ENCODE measurements at regions not wholly inside any gene's neighbourhood (a gene's known extent, or its start where the extent isn't known, plus 50 kb on each side); places are given as distances from the start of the nearest gene placed in this dataset.
"Not testable (repeated sequence)": the region's sequence is repeated elsewhere in the genome, so short reads cannot be mapped to it uniquely, and the experiment has no call there.

DNA sequence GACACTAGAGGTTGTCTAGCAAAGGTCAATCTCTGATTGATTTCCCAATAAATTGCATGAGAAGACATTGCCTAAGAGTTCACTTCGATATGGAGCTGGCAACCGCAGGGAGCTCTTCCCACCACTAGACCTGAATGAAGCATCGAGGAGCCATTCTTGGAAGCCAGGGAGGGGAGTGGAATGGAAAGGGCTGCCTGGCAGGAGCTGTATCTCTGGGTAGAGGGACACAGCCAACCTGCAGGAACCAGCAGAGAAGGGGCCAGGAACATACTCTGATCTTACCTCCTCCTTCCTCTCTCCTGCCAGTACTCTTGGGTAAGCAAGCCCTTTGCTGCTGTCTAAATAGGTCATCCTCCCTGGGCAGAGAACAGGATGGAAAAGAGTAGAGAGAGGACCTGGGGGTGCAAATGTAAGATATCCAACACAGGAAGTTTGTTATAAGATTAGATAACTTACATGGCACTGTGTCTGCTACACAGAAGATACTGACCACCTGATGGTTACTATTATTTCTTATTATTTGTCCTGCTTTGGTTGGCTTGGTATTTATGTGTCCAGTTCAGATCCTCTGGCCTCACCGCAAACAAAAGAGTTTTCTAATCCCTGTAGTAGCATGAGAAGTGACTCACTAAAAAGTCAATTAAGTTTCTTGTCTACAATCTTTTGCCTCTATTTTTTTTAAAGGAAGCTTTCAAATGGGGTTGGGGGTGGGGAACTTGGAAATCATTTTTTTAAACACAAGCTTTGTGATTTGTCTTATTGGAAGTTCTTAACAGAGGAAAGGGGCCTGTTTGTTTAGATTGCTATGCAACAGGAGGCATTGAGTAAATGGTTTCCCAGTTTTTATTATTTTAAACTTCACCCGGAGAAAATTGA is 156.7 kb upstream of the TSC22D2 start:
- FAIRE-seq (no peak), DNase-seq (ENCODE audit: extremely low spot score, insufficient read length, low read depth) (no peak)

DNA sequence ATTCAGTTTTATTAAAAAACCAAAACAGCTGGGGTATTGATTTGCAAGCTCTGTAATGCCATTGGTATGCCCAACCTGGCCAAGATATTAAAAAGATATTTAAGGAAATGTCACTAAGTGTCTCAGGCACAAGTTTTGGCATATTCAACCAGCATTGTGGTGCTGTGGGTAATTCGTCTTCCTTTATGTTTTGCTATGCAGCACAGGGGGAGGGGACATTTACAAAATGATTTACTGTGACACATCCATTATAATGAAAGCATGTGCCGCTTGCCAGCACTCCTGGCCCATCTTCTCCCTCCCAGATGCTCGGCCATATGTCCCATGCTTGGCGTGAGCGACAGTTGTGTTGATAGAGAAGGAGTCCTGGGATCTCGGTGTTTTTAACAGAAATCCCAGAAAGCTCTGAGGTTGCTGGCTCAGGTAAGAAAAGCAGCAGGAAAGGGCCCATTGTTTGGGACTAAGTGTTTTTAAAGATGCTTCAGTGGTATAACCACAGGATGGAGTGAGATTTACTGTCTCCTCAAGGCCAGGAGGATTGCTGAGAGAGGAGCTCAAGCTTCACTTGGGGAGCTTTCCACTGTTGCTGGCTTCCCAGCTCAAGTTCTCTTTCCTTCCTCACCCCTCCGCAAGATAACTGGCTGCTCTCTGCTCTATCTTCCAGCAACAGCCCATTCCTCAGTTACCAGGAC is 158.2 kb upstream of the TSC22D2 start:
- no peak for FAIRE-seq
- no peak for DNase-seq (ENCODE audit: extremely low spot score, insufficient read length, low read depth)

DNA sequence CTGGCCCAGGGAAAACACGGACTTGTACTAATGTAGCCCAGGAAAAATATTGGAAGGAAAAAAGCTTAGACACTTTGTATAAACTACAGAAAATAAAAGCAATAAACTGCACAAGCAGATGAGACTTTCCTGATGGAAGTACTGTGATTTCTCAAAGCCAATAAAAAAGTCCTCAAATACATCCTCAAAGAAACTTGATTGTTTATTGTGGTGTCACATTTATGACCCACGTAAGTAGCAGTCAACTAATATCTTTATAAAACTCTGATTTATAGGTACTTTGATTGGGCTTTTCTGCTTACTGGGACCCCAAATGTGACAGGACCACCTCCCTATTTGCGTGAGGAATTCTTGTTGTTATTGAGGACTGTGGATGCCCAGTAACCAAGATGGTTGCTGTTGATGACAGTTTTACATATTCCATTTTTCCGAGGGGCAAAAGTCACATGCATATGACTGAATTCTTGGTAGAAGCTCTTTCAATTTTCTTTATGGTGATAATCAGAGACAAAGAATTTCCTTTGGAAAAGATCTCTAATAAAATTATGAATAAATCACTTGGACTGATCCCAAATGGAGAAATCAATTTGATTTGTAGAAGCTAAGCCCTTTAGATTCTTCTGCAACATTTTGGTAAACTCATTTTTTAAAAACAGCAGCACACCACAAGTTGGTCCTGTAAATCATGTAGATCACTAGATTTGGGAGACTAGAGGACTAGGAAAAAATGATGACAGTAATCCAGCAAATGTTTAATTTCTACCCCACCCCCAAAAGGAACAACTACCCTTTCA is 159.0 kb upstream of the TSC22D2 start:
- DNase-seq (ENCODE audit: extremely low spot score, insufficient read length, low read depth) (no peak), FAIRE-seq (no peak)

DNA sequence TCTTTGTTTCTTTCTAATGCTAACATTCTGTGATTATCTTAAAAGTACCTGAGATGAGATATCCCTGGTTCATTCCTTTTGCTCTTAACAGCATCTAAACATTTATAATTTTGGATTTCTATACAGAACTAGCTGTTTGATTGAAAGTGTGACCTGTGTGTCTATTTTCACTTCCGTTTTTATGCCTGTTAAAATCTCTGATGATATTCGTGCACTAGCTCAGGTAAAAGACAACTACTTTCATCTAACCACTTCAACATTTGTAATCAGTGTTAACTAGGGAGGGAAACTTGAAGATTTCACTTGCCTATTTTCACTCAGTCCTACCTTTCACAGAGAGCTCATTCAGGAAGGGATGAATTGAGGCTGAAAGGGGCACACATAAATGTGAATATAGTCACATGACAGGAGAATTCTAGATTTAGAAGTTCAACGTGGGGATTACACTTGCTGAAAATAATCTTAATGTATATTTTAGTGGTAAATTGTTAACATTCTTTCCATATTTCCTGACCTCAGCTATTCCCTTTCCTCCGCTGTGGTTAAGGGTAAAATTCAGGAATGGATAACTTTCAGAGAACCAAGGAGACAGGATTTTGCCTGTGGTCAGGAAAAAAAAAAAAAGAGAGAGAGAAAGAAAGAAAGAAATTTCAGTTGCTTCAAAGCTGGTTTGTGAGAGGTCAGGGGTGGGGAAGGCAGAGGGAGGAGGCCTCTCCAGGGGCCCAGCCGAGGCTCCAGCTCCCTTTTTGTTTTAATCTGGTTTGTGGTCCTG is 159.8 kb upstream of the TSC22D2 start:
- DNase-seq (ENCODE audit: extremely low spot score, insufficient read length, low read depth): no peak

DNA sequence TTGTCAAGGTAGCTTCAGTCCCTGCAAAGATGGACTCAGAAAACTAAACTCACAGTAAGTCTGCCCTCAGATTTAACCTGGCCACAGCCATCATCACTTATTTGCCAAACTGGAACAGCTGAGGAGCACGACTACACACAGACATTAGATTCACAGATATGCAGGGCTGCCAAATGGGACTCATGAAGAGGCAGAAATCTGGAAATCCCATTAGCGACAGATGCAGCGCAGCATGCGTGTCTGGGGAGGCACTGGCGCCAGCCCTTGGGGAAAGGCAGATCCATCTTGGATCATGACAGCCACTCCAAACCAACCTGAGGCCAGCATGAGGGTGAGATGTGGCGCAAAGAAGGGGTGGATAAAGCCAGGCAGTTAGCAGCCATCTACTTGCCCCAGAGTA is 160.7 kb upstream of the TSC22D2 start:
- DNase-seq (ENCODE audit: extremely low spot score, insufficient read length, low read depth): no peak
- no peak for FAIRE-seq

More for the DNA sequence above, 159.8 kb upstream of the TSC22D2 start:
- no peak for FAIRE-seq

DNA sequence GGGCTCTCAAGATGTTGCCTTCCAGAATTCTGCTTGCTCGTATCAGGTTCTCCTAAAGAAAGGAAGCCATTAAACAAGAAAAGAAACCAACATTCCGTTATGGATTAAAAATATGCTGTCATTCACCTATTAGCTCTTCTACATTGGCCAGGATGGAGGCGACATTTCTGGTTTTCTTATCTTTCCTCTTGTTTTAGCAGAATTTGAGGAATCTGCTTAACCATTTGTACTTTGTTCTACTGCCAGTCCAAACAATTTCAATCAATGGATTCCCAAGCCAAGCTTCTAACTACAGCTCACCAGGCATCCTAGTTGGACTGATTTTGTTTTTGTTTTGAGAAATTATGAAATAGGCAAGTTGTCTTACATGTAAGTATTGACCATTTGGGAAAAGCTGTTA is 164.6 kb upstream of the TSC22D2 start:
- DNase-seq (ENCODE audit: extremely low spot score, insufficient read length, low read depth) (no peak), FAIRE-seq (no peak)

DNA sequence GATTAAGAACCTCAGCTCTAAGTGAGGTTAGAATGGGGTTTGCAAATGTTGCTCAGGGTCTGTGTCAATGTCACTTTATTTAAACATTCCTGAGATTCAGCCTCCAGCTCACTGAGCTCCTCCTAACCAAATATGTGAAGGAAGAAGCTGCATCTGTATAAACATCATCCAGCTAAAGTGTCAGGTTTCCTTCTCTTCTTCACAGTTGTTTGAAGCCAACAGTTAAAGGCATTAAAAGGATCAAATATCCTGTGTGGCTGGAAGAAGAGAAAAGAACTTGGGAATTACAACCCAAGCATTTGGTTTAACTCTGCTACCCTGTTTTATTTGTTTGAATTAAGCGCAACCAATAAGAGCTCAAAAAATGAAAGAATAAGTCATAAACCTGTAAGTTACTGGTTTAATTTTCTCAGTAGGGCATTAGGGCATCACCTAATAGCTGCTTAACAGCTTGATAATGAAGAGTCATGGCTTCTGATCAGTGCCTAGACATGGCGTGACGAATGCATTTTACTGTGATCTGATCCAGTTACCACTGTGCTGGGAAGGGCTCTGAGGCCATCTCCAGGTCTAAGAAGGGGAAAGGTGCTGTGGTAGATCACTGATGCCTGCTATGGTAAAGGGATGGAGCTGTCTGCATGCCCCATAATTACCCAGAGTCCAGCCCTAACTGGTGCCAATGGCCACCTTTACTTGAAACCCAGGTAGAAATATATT is 165.7 kb upstream of the TSC22D2 start:
- no peak for DNase-seq (ENCODE audit: extremely low spot score, insufficient read length, low read depth)
- no peak for FAIRE-seq

DNA sequence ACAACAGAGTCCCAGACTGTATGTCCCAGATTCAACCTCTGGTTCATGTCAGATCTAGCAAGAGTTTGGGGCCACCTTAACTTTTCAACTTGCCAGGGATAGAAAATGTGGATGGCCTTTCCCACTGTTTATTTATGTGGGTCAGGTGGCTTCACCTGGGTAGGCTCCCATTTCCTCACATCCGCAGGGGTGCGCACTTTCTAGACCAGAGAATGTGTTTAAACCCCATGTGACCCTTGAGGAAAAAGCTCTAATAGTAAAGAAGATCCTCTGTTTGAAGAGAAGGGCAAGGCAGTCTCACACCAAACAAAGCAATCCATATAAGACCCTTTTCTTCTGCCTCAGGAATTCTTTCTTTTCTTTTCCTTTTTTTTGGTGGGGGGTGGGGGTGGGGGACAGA is 167.2 kb upstream of the TSC22D2 start:
- FAIRE-seq: no peak
- no peak for DNase-seq (ENCODE audit: extremely low spot score, insufficient read length, low read depth)

DNA sequence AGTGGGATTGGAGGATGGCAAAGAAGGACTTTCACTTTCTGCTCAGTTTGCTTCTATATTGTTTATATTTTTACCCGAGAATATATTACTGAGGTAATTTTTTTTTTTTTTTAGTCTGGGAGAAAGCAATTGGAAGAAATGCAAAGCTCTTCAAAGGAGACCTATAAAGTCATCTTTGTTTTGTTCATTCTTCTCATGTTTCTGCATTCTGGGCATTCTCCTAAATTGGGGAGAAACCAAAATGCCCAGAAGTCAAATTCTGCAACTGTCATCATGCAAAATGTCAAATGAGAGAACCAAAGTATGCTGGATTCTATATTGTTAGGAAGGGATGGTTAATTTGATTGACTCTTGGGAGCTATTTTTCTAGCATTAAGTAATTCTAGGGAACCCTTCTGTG is 168.3 kb upstream of the TSC22D2 start:
- DNase-seq (ENCODE audit: extremely low spot score, insufficient read length, low read depth): no peak
- no peak for FAIRE-seq

DNA sequence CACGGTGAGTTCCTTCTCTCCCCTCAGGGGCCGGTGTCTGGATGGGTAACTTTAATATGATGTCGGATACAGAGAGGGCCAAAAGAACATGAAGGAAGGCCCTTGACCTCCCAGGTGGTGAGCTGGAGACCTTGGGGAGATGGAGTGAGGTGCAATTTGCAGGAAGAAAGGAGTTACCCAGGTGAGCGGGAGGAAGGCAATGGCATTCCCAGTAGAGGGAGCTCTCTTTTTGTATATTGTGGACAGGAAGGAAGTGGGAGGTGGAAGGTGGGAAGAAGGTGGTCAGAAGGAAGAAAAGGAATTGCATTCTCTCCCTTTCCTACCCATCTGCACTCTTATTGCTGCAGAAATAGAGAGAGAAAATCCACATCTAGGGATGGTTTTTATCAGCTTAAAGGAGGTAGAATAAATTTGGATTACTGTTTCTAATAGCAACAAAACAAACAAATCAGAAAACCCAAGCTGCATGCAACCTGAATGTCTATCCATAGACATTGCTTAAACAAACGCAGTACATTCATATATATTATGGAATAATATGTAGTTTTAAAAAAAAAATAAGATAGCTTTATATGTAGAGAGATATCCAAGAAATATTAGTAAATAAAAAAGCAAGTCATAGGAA is 169.0 kb upstream of the TSC22D2 start:
- FAIRE-seq (no peak), DNase-seq (ENCODE audit: extremely low spot score, insufficient read length, low read depth) (no peak)

DNA sequence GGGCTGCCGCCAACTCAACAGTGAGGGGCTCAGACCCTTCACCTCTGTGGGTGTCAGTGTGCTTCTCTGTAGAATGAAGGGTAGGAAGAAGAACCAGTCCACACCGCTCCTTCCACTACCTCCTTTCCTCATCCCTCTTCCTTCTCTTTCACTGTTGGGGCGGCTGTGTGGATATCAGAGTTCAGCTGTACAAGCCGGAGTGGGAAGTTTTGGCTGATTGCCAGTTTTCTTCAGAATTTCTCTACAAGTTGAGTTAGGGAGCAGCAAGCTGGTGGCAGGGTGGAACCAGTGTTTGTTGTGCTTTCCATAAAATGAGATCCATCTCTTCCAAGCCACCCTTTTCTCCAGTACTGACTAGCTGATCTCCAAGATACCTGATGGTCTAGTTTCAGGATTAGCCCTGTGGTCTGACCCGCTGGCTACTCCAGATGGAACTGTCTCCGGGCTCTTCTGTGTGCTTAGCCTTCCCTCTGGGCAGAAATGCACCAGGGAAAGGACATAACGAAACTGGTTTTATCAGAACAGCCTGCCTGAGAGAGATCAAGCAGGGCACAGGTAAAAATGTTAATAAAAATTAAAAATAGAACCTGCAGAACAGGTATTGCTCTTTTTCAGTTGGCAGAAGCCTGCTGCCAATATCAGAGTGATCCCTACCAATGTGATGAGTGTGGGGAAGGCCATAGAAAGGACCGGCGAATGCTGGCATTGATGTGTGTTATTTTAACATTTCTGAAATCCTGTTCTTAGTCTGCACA is 169.9 kb upstream of the TSC22D2 start:
- FAIRE-seq: no peak
- no peak for DNase-seq (ENCODE audit: extremely low spot score, insufficient read length, low read depth)

DNA sequence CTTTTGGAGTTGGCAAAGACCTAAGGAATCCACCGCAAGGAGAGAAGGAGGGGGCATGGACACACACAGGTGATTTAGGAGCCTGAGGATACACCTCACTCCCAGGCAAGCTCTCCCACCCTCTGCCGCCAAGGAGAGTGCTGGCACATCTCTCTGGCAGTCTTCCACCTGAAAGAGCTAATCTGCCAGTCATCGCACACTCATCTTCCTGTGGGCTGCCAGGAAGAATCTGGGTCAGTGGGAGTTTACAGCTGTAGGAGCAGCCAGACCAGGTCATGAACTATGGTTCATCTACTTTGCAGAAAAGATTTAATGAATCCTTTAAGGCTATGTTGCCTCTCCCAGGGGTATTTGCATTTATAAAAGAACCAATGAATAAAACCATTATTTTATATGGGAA is 170.6 kb upstream of the TSC22D2 start:
- no peak for DNase-seq (ENCODE audit: extremely low spot score, insufficient read length, low read depth)
- FAIRE-seq: no peak

DNA sequence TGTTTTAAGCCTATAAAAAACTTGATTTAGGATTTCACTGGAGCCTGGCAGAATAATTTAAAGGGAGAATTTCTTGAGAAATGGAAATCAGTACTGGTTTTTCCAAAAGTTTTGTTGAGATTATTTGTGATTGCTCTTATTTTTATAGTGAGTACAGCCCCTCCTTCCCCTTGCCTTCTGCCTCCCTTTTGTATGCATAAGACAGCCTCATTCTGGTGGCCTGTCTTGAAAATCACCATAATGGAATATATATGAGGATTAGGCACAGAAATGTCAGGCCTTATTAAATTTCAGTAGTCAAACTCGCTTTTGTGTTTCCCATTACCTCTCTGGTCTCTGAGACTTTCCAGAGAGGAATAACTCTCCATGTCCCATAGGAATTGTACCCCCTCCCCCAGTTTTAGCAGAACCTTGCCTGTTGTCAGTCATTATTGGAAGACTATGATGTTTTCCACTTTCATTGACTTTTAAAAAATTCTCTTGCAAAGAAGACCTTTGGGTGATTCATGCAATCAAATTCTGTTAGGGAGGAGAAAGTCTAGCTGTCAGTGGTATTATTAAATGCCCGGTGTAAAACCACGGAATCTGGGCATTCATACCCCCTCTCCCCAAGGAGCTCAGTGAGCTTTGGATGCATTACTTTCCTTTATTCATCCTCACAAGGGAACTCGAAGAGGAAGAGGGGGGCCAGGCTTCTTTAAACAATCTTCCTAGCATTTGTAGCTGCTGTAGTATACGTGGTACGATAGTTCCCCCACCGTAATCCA is 171.6 kb upstream of the TSC22D2 start:
- FAIRE-seq: no peak
- no peak for DNase-seq (ENCODE audit: extremely low spot score, insufficient read length, low read depth)

DNA sequence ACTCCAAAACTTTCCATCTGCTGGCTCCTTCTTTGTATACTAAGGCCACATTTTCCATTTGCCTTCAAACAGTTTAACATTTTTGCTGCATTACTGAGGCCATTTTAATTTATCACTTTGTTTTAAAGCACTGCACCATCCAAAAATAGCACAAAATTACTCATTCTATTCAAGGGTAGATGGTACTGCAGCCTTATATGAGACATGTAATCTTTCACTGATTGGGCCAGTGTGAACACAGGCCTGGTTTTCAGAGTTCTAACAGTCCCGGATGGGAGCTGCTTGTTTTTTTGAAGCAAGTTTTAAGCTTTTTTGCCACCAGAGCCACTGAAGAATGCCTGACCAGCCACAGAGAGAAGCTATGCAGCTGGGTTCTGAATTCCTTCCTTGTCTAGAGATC is 172.3 kb upstream of the TSC22D2 start:
- FAIRE-seq (no peak), DNase-seq (ENCODE audit: extremely low spot score, insufficient read length, low read depth) (no peak)

DNA sequence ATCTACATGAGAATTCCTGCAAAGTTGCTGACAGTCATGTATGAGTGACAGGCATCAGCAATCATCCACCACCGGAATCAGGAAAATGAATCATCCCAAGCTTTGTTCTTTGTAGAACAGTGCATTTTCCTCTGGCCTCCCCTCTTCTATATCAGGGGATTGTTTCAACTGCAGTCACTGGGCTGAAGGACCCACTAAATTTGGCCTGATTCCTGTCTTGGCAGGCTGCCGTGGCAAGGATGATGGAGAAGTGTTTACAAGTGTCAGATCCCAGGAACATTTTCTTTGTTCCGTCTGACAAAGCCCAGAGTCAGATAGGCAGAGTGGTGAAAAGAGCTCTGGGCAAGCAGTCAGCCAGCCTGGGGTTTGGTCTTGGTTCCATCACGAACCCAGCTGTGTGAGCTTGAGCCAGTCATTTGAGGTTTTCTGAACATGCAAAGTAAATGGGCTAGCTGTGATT is 175.1 kb upstream of the TSC22D2 start:
- FAIRE-seq: no peak
- DNase-seq (ENCODE audit: extremely low spot score, insufficient read length, low read depth): no peak

DNA sequence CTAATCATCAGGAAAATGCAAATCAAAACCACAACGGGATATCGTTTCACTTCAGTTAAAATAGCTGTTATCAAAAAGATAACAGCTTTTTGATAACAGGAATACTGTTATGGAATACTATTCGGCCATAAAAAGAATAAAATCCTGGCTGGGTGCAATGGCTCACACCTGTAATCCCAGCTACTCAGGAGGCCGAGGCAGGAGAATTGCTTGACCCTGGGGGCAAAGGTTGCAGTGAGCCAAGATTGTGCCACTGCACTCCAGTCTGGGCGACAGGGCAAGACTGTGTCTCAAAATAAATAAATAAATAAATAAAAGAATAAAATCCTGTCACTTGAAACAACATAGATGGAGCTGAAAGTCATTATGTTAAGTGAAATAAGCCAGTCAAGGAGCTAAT is 178.1 kb upstream of the TSC22D2 start:
- no peak for DNase-seq (ENCODE audit: extremely low spot score, insufficient read length, low read depth)
- FAIRE-seq: no peak

DNA sequence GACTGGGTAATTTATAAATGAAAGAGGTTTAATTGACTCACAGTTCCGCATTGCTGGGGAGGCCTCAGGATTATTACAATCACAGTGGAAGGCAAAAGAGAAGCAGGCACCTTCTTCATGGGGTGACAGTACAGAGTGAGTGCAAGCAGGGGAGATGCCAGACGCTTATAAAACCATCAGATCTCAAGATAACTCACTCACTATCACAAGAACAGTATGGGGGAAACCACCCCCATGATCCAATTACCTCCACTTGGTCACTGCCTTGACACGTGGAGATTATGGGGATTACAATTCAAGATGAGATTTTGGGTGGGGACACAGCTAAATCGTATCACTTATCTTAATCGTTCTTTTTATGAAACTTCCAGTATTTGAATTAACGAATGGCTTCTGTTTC is 179.5 kb upstream of the TSC22D2 start:
- not testable (repeated sequence) for DNase-seq (ENCODE audit: extremely low spot score, insufficient read length, low read depth); FAIRE-seq
